GM23338 (cell line): ENCODE measurements at regions not wholly inside any gene's neighbourhood (a gene's known extent, or its start where the extent isn't known, plus 50 kb on each side); places are given as distances from the start of the nearest gene placed in this dataset.

Source experiments
- ATAC-seq: fragments of 200-7000 bp; cut with Tn5 transposase; 3 replicates; pipeline ENCODE4 v1.9.1; 2020
- DNase-seq: peaks from one replicate; pipeline ENCODE4 v3.0.0-alpha.2; 2015; ENCODE audit warnings: low spot score
- H2AFZ ChIP-seq: fragments of 200-600 bp; sonication (generic); 2 replicates; pipeline ENCODE4 v1.8.0; 2016; ENCODE audit warnings: antibody characterized with exemption, mild to moderate bottlenecking, moderate library complexity
- H3F3A ChIP-seq: fragments of 200-600 bp; sonication (generic); replicated peaks from 2 replicates; pipeline ENCODE4 v1.8.0; 2017; ENCODE audit warnings: antibody characterized with exemption, mixed run types, low read depth
- H3K27ac ChIP-seq: fragments of 200-600 bp; sonication (generic); 2 replicates; pipeline ENCODE4 v1.6.1; 2016; ENCODE audit warnings: low read depth
- H3K27me3 ChIP-seq: fragments of 200-600 bp; sonication (generic); 2 replicates; pipeline ENCODE4 v1.8.0; 2016; ENCODE audit warnings: mild to moderate bottlenecking, mixed run types, moderate library complexity; ENCODE audit not compliant: insufficient read depth
- H3K36me3 ChIP-seq: fragments of 200-600 bp; sonication (generic); 2 replicates; pipeline ENCODE4 v1.8.0; 2016; ENCODE audit warnings: mild to moderate bottlenecking; ENCODE audit not compliant: insufficient read depth
- H3K4me1 ChIP-seq: fragments of 200-600 bp; sonication (generic); 2 replicates; pipeline ENCODE4 v1.8.0; 2016; ENCODE audit warnings: mild to moderate bottlenecking, moderate library complexity; ENCODE audit not compliant: insufficient read depth
- H3K4me2 ChIP-seq: fragments of 200-600 bp; sonication (generic); 2 replicates; pipeline ENCODE4 v1.7.1; 2017; ENCODE audit warnings: mixed run types
- H3K4me3 ChIP-seq: fragments of 200-600 bp; sonication (generic); 2 replicates; pipeline ENCODE4 v1.6.1; 2016; ENCODE audit warnings: mixed run types
- H3K79me2 ChIP-seq: fragments of 200-600 bp; sonication (generic); replicated peaks from 2 replicates; pipeline ENCODE4 v1.8.0; 2017; ENCODE audit warnings: mild to moderate bottlenecking; ENCODE audit not compliant: insufficient read depth
- H3K9me2 ChIP-seq: fragments of 200-600 bp; sonication (generic); 2 replicates; pipeline ENCODE4 v1.8.0; 2017; ENCODE audit not compliant: insufficient read depth
- H4K20me1 ChIP-seq: fragments of 200-600 bp; sonication (generic); replicated peaks from 2 replicates; pipeline ENCODE4 v1.8.0; 2017; ENCODE audit warnings: mild to moderate bottlenecking; ENCODE audit not compliant: insufficient read depth
- H3K27ac Mint-ChIP-seq: 2 replicates; pipeline ENCODE4 v1.8.0; 2020; ENCODE audit warnings: inconsistent platforms, mild to moderate bottlenecking, moderate library complexity, mixed read lengths
- H3K27me3 Mint-ChIP-seq: 3 replicates; pipeline ENCODE4 v1.8.0; 2022; ENCODE audit warnings: low read depth, mild to moderate bottlenecking, moderate library complexity, mixed read lengths, inconsistent platforms; ENCODE audit not compliant: insufficient read depth, poor library complexity
- H3K36me3 Mint-ChIP-seq: 3 replicates; pipeline ENCODE4 v1.8.0; 2021; ENCODE audit warnings: low read depth, mild to moderate bottlenecking, inconsistent platforms, moderate library complexity, mixed read lengths
- H3K4me1 Mint-ChIP-seq: 3 replicates; pipeline ENCODE4 v1.8.0; 2020; ENCODE audit warnings: mild to moderate bottlenecking, inconsistent platforms, mixed read lengths
- H3K4me3 Mint-ChIP-seq: 3 replicates; pipeline ENCODE4 v1.8.0; 2021; ENCODE audit warnings: moderate library complexity, mild to moderate bottlenecking, inconsistent platforms, mixed read lengths
- H3K9me3 Mint-ChIP-seq: 3 replicates; pipeline ENCODE4 v1.8.0; 2020; ENCODE audit warnings: moderate library complexity, mild to moderate bottlenecking, inconsistent platforms, mixed read lengths
- CREB1 ChIP-seq: fragments of 250-450 bp; sonication (Bioruptor Pico); IDR thresholded peaks from 2 replicates; pipeline ENCODE4 v1.5.0; 2020; ENCODE audit warnings: low read depth, mild to moderate bottlenecking, moderate library complexity
- CTCF ChIP-seq, 2 experiments: fragments of 200-600 bp in 1 of 2; sonication (generic) in 1 of 2; conservative IDR thresholded peaks; 2 replicates each; pipeline versions ENCODE4 v1.5.1 to v1.6.1; 2016 to 2017; ENCODE audit warnings: antibody characterized with exemption in 2 of 2, low read depth in 2 of 2, mild to moderate bottlenecking in 2 of 2, moderate library complexity in 1 of 2
- ETS1 ChIP-seq: IDR thresholded peaks from 2 replicates; pipeline ENCODE4 v1.6.1; 2016; ENCODE audit warnings: antibody characterized with exemption
- EZH2 ChIP-seq: fragments of 200-600 bp; sonication (generic); IDR thresholded peaks from one replicate; pipeline ENCODE4 v1.8.0; 2017; ENCODE audit warnings: antibody characterized with exemption, mild to moderate bottlenecking, low read depth; ENCODE audit not compliant: unreplicated experiment
- EZH2phosphoT487 ChIP-seq: fragments of 200-600 bp; sonication (generic); IDR thresholded peaks from one replicate; pipeline ENCODE4 v1.8.1; 2018; ENCODE audit warnings: antibody characterized with exemption; ENCODE audit not compliant: unreplicated experiment
- JUNB ChIP-seq: IDR thresholded peaks from one replicate; pipeline ENCODE4 v1.6.1; 2016; ENCODE audit warnings: antibody characterized with exemption; ENCODE audit not compliant: unreplicated experiment
- NANOG ChIP-seq: IDR thresholded peaks from 2 replicates; pipeline ENCODE4 v1.6.1; 2016; ENCODE audit warnings: antibody characterized with exemption, borderline replicate concordance
- POLR2AphosphoS5 ChIP-seq: IDR thresholded peaks from 2 replicates; pipeline ENCODE4 v1.6.1; 2016; ENCODE audit warnings: antibody characterized with exemption, low read depth
- REST ChIP-seq: IDR thresholded peaks from one replicate; pipeline ENCODE4 v1.6.1; 2018; ENCODE audit warnings: antibody characterized with exemption; ENCODE audit not compliant: unreplicated experiment
- STAT1 ChIP-seq: IDR thresholded peaks from one replicate; pipeline ENCODE4 v1.6.1; 2016; ENCODE audit warnings: antibody characterized with exemption; ENCODE audit not compliant: unreplicated experiment
- ZNF114 ChIP-seq: fragments of 250-450 bp; sonication (Bioruptor Pico); IDR thresholded peaks from 2 replicates; pipeline ENCODE4 v1.5.0; 2020; ENCODE audit warnings: mild to moderate bottlenecking, moderate library complexity
- ZNF331 ChIP-seq: fragments of 250-450 bp; sonication (Bioruptor Pico); IDR thresholded peaks from 2 replicates; pipeline ENCODE4 v1.5.0; 2020; ENCODE audit warnings: low read depth, mild to moderate bottlenecking, moderate library complexity
- ZNF462 ChIP-seq: fragments of 250-450 bp; sonication (Bioruptor Pico); IDR thresholded peaks from 2 replicates; pipeline ENCODE4 v1.5.0; 2020; ENCODE audit warnings: mild to moderate bottlenecking, moderate library complexity

- TF ChIP-seq ZNF462 (CRISPR knock-in tag): no peak
- TF ChIP-seq CTCF (conservative IDR thresholded peaks at IDR 0.05; ENCODE audit: low read depth in 2 of 2): no peak
- no peak for TF ChIP-seq STAT1
- no peak for TF ChIP-seq REST
- TF ChIP-seq NANOG: no peak
- TF ChIP-seq ZNF114 (CRISPR knock-in tag): no peak
- no peak for TF ChIP-seq ZNF331 (CRISPR knock-in tag)
- TF ChIP-seq CREB1 (CRISPR knock-in tag): no peak
- TF ChIP-seq EZH2phosphoT487: no peak
- no peak for TF ChIP-seq EZH2
- TF ChIP-seq JUNB: no peak
- no peak for TF ChIP-seq POLR2AphosphoS5
- TF ChIP-seq ETS1: no peak
- no peak overlapping the region for H3K4me3 ChIP-seq
- H3K79me2 ChIP-seq: no peaks in the 10 kb centered on the region
- no peaks in the 10 kb centered on the region for H3K9me2 ChIP-seq
- no peaks in the 10 kb centered on the region for H3K36me3 Mint-ChIP-seq
- no peaks in the 10 kb centered on the region for H3K27me3 Mint-ChIP-seq
- no peaks in the 10 kb centered on the region for H3K36me3 ChIP-seq
- H3K27ac ChIP-seq: no peak overlapping the region
- H3K9me3 Mint-ChIP-seq: peaks cover 3% of the 10 kb centered on the region; the same call in 2 of the 3 replicates
- no peaks in the 10 kb centered on the region for H3K4me1 Mint-ChIP-seq
- no peaks in the 10 kb centered on the region for H3F3A ChIP-seq
- H3K4me1 ChIP-seq: no peaks in the 10 kb centered on the region
- ATAC-seq (no peak), DNase-seq (no peak)
- H3K27me3 ChIP-seq: no peaks in the 10 kb centered on the region
- no peak overlapping the region for H2AFZ ChIP-seq
- H3K27ac Mint-ChIP-seq: no peak overlapping the region
- no peak overlapping the region for H3K4me3 Mint-ChIP-seq
- no peaks in the 10 kb centered on the region for H4K20me1 ChIP-seq
- H3K4me2 ChIP-seq: no peak overlapping the region
Observed at GRCh38 chr20:52382933-52383332, 191.4 kb upstream of the ZFP64 start.
